HG03521 (cell line): ENCODE measurements at regions not wholly inside any gene's neighbourhood (a gene's known extent, or its start where the extent isn't known, plus 50 kb on each side); places are given as distances from the start of the nearest gene placed in this dataset.

Experiments
- ATAC-seq: cut with Tn5 transposase; IDR thresholded peaks from one replicate; pipeline ENCODE4 v1.9.1; 2021; ENCODE audit warnings: mild to moderate bottlenecking, moderate library complexity; ENCODE audit not compliant: unreplicated experiment

DNA sequence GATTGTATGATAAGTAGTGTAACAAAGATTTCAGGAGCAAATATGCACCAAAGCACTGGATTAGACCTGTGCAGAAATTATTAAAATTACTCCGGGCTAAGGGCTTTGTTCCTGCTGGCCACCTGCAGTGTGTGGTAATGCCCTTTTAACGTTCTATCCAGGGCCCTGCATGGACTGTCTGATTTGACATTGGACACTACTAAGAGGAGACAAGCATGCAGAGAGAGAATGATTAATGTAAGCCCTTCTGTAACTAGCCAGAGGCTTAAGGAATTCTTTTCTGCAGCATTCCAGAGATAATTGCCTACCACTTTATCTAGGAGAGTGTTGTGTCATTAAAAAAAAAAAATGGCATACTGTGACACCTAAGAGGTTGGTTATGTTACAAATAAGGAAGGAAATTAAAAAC, 117.0 kb downstream of the PCDH7 start:
- no peak for ATAC-seq

DNA sequence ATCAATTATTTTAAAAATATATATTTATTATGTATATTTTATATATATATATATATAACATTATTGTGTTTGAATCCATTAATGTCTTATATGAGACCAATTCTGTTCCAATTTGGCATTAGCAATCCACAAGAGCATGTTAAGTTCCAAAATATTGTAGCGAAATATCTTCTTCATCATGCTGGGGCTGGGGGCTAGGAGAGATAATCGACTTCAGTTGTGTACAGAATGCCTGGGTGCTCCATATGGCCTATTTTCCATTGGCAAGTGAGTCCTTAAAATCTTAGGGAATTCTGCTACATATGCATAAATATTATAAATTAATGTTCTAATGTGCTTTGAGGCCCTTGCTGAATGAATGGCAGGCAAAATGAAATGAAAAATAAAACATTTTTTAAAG, 117.7 kb downstream of the PCDH7 start:
- ATAC-seq: no peak

DNA sequence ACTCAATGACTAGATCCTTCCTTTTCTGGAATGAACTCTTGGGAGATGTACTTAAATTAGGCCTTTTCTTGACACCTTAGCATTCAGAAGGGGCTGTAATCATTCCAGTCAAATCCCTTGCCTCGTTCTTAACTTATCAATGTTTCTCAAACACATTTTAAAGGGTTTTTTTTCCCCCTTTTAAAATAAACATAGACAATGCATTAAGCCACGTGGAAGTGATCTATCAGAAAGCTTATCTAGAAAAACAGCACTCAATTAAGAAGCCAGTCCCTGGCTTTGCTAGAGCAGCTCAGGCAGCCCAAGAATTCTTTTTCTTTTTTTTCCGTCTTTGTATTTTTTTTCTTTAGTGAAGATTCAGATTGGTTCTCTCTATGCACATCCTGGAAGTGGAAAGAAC, 118.2 kb downstream of the PCDH7 start:
- ATAC-seq: no peak

DNA sequence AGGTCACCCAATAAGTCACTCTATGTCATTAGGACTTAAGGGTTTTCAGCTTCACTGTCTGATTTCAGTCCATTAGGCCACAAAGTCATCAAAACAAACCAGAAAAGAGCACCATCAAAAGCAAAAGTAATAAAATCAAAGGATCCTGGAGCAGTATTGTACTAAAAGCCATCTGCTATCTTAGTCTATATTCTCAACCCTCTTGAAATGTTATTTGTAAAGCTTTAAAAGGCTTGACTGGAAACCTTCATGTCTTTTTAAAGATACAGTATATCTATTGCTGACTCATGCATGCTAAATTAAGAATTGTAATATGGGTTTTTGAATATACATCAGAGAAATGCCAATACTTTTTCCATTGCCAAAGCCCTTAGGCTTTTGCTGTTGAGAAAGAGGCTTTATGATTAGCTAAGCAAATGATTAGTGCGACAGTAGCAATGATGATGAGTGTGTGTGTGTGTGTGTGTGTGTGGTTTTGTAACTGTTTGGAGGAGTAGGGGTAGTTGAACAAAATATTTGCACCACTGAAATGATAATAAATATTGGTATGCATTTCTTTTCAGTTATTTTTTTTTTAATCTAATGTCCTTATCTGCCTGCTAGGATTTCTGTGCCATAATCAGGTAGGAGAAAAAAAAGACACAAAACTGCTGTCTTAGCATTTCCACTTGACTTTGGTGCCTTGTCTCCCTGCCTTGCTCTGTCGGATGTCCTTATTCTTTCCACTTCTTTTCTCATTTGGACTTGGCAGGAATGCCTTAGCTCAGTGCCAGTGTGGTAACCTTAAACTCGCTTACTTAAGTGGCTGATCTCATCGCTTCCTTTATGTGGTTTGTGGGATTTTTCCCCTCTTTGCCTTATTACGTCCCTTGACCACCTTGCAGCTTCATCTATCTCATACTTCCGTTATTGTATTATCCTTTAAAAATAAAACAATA, 119.7 kb downstream of the PCDH7 start:
- ATAC-seq: no peak

DNA sequence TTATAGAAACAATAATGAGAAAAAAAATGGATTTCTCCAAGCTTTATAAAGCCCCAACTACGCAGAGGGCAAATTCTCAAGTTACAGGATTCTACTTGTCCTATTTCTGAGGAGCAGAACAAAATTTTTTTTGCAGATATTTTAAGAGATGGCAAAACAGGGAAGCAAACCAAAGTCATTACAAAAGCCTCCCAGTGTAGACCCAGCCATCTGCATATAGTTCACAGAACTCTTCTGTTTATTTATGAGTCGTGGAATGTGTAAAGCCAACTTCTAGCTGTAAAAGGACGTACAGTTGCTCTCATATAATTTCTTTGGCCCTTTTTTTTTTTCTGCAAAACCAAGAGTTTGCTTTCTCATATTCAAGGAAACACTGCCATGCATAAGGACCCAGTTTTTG, 120.4 kb downstream of the PCDH7 start:
- ATAC-seq: no peak

DNA sequence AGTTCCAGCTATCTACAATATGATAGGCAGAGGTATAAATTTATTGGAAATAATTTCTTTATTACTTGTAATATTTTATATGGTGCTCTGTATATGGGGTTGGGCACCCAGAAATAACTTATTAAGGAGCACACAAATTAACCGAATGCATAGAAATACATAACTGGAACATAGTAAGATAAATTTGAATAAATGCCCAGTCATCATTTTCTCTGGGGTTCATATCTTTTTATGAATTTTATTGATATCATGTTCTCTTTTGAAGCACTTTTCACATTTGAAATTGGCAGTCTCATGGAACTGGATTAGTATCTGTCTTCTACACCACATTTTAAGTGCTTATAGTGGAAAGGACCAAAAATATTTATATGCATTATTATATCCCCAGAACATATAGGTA, 122.0 kb downstream of the PCDH7 start:
- no peak for ATAC-seq

DNA sequence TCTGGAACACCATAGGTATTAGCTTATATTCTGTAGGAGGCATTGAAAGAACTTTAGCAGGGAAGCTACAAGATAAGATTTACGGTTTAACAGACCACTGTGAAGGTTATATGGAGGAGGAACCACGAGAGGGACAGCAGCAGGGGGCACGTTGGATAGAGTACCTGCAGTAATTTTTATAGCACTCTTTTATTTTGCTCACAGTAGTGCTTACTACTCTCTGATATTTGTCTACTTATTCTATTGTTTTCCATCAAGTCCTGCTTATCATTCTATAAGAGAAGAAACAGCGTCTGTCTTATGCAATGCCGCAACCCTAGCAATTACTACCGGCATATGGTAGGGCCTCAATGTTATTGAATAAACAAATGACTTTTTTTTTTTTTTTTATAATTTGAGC, 122.5 kb downstream of the PCDH7 start:
- ATAC-seq: no peak

DNA sequence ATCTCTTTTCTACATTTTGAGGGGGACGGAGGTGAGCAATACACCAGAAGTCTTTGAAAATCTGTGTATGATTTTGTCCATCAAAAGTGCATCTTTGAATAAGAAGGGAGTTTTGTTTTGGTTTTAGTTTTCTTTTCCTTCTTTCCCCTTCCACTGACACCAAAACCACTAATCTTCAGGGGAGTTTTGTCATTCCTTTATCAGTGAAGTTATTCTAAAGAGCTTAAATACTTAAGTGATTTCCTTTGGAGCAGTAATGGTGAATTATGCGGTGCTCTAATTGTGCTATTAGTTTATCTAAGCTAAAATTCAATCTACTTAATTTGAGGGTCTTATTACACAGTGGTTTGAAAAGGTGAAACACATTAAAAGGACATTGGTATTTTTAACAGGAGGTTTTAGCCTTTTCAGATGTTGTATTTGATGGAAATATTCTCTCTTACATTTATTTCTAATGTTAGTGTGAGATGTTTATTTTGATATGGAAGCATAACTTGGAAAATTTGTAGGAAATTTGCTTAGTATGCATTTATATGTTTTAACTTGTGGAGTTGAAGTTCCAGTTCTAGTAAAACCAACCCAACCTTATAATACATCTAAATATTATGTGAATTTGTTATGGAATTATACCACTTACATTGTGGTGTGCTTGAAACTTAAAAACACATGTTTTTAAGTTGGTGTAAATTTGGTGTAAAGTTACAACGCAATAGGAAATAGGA, 124.9 kb downstream of the PCDH7 start:
- ATAC-seq: no peak

DNA sequence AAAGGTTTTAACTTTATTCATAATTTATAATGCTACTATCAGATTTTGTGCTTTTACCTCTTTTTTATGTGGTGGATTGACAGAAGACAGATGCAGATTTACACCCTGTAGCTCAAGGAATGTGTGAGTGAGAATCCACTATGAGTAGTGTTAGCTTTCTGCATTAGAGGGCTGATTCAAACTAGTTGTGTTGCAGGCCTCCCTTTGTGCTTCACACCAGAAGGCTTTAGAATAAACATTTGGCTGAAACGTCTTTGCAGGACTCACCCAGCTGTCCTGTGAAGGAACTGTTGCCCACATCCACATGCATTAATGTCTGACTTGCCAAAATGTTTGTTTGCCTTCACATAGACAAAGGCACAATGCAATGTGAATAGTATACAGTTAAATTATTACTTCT, 127.0 kb downstream of the PCDH7 start:
- ATAC-seq: no peak

DNA sequence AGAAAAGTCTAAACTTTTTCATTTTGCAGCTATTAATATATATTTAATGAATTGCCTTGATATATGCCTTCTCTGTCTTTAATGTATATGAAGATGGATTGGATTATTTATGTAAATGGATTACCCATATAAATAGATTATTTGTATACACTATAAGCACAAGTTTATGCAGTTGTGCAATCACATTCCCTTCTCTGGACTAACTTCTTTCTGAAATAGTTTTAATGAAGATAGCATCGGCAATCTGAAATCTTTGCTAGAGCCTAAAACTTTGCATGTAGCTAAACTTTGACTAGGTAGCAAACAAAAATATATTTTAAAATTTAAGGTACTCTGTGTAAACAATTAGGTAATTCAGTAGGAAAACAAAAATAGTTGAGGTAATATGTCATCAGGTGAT, 127.8 kb downstream of the PCDH7 start:
- ATAC-seq: no peak

DNA sequence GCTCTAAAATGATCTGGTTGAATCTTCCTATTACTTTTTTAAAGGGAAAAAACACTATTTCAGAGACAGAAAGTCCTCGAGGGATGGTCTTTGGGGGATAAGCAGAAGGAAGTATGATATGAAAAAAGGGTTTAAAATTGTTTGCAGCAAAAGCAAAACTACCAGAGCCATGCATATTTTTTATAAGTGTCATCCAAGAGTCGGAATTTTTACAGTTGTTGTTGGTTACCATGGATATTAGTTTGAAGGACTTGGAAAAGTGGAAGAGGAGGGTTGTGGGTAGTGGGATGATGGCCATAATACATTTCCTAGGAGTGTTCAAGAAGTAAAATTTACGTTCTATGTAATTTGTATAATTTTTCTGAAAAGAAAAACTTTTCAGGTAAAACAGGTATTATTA, 134.4 kb downstream of the PCDH7 start:
- ATAC-seq: no peak

DNA sequence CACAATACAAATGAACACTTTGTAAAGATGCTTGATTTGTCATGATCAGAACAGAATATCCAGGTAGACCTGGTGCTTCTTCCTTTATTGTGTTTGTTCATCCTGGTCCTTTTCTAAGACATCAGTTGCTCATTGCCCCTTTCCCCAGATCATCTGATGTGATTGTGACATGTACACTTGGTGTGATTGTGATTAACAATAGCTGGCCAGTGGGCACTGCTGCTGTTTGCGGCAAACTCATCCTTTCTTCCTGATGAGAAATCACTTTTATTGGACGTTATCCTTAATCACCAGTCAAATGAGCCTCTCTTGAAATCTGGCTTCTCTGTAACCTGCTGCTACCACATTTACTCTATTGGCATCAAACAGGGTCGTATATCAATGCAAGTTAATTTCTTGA, 135.1 kb downstream of the PCDH7 start:
- no peak for ATAC-seq

DNA sequence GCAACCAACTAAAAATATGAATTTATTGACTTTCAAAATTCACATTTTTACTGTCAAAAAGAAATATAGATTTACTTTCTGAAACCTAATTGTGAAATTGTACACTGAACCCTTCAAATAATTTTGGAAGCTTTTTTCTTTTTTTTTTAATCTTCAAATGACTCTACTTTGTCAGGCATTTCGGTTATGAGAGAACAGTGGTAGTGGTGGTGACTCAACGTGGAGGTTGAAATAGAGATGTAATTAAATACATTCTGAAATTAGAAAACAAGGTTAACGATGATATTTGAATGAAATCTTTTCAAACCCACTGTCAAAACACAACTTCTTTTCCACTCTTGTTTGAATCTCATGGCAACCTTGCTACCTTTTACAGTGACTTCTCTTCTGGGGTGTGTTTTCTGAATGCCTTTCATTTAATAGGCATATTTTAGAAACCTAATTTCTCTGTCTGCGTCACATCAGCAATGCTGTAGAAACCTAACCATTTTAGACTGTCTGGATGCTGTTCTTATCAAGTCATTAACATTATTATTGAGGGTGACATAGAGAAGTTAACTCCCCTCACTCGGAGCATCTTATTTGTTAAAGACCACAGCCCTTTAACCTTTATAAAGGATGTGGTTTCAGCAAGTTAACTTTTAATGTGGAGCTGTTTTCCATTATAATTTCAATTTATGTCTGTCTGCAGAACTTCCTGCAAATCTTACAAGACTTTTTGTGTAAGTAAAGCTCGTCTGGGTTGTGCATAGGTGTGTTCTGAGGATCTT, 136.8 kb downstream of the PCDH7 start:
- ATAC-seq: no peak

DNA sequence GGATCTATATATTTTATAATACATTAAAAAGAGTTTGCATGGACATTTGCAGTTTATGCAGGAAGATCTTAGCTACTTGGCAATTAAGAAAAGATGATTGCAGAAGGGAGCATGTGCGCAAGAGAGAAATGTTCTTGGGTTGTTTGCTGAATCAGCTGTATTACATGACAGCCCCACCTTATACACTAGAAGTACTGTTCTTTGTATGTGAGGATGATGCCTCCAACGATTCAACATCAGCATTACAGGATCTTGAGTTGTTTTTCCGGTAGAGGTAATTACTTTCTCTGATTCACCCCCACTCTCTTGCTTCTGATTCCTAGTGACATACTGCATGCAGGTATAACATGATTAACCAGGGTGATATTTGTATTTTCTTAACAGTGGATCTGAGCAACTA, 140.8 kb downstream of the PCDH7 start:
- no peak for ATAC-seq

DNA sequence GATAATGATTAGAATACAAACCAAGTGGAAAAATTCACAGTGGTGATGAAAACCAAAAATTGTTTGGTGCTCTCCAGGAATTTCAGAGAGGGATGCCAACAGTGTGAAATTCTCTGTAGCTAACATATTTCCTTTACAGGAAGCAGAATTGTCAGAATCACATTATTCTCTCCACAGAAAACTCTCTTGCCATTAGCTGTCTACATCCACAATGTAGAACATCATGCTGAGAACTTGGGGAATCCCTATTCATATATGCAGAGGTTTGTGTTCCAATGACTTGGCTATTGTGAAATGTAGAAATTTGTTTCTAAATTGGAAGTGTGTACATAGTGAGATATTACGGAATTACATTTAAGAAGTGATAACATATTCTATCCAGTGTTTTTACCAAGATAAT, 142.0 kb downstream of the PCDH7 start:
- no peak for ATAC-seq

DNA sequence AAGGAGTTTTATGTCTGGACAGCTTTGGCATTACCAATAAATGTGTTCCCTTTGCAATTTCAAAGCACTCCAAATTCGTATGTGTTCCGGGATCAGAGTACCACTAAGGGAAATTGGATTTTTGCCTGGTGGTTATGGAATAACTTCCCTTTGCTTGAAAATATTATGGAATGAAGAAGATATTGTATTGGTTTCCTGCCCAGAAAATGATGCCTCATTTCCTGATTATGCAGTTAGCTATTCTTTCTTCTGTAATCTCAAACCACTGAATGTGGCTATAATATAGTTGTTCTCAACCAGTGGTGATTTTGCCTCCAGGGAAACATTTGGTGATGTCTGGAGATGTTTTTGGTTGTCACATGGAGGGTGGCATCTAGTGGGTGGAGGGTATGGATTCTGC, 142.9 kb downstream of the PCDH7 start:
- ATAC-seq: no peak

DNA sequence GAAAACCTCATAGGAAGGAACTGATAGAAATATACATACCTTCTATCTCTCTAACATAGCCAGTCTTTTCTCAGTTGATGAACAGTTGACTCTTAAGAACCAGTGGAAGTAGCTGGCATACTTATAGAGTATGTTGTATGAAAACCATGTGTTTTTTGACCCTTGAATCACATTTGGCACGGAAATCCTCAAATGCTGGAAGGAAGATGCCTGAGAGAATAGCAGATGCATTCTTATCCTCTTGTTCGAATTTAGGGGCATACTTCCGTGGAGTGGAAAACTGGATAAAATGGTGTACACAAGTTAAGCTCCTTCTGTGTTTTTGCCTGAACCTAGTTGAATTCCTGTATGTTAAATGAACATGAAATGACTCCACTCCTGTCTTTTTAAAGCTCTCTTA, 145.5 kb downstream of the PCDH7 start:
- no peak for ATAC-seq

DNA sequence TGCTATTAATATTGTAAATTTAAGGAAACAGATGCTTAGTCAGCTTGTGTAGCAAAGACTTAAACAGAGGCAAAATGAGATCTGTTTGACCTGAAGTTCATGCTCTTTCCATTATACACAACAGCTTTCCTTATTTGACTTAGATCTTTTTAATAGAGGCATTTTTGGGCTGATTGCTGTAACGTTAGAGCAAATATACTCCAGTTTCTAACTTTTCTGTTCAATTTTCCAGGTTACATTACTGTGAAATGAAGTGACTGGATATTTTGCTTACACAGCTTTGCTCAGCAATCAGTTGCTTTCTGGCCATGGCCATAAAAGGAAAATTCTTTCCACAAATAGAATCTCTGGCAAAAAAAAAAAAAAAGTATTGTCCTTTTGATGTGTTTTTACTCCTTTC, 146.2 kb downstream of the PCDH7 start:
- no peak for ATAC-seq

DNA sequence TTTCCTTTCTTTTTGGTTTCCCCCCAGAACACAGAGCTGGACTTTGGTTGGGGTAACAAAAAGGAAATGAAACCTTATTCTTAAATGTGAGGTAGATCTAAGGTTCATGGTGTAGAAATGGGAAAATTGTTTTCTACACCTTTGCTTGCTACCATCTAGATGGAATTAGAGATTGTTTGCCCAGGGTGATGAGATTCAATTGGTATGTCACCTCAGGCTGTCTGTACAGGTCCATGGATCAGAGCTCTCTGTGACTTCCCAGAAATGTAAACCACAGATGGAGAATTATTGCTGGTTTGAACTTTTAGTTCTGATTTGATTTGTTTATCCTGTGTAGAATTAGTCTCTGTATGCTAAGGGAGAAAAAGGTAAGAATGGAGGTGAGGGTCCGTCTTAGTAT, 146.7 kb downstream of the PCDH7 start:
- ATAC-seq: no peak

DNA sequence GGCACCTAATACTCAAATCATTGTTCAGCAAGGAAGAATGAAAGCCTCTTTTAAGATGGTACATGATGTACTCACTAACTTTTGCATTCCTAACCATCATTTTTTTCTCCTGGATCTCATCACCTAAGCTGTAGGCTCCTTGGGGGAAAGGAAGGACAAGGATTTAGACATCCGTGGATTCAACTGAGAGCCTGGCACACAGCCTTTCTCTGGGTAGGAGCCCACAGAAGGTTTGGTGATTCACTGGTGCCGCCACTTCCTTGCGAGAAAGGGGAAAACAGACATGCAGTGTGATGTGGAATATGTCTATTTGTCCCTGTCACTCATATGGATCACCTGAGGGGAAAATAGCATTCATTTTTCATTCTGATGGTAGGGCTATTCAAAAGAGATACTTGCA, 147.3 kb downstream of the PCDH7 start:
- no peak for ATAC-seq

DNA sequence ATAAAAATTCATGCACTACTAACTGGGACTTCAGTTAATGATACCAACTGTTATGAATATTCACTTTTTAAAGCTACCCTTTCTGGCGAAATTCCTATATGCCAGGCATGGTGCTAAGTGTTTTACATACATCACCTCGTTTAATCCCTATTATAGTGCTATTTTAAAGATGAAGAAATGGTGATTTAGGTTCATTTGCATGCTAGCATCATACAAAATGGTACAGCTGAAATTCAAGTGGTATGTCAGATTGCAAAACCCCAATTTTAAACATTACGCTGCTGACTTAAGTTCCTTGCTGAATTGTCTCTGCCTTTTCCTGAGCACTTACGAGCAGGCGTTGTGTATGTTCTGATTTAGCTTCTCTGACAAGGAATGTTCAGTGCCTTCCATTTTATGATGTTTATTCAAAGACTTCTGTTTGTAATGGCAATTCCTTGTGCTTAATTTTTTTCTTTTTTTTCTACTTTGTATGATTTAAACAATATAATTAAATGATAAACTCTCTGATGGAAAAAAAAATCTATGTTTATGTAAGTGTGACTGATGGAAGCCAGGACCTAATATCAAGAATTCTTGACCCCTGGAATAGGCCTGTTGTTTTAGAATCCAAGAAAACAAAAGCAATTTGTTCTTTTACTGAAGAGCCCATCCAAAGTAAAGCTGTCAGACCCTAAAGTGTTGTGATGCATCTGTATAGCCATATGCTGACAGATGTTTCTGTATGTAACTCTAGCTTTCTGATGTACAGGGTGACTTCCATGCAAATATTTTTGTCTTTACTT, 148.1 kb downstream of the PCDH7 start:
- no peak for ATAC-seq
